ENCODE measurements at regions not wholly inside any gene's neighbourhood (a gene's known extent, or its start where the extent isn't known, plus 50 kb on each side); places are given as distances from the start of the nearest gene placed in this dataset.

DNA sequence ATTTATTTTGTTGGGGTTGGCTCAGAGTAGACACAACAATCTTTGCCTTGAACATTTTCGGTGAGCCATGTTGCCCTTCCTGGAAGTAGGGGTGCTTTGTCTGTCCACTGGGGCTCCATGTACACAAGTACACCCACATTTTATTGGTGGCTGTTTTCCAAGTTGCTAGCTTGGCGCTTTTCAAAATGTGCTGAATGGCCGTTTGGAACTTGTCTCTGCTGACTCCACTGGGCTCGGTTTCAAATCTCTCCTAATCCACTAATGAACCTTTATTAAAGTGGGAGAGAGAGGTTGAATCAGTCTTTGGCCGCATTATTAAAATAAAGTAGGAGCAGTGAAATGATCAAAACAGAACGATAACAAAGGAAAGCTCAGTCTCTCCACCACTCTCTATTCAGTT is 64.6 kb upstream of the TAF11L2 start:
- DNase-seq: no peak

DNA sequence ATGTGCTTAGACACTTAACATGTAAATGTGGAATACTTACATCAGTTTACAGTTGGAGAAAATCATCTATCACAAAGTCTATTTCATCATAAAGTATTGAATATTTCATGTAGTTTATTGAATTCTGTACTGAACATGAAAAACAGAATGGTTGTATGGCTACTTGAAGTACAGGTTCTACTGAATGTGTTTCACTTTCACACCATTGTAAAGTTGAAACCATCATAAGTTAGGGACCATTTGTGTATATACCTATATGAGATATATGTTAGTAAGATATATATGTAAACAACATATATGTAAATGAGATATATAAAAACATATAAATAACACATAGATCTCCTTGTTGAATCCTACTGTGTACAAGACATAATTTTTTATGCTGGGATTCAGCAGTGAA is 63.0 kb upstream of the TAF11L2 start:
- DNase-seq: no peak

DNA sequence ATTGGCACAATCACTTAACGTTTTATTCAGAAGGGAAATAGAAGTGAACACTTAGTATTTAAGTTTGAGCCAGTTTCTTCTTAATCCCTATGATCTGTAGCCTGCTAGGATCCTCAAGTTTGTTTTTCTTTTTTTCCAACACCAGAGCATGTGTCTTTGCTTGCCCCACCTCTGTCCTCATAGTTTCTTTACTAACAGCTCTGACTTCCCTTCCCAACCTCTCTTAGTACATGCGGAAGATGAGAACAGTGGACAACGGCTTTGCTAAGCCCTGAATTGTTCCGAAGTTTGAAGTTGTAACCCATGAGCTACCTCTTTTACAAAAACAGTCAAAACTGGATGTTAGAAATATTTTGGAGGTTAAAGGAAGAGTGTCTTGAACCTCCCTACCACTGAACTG is 61.7 kb upstream of the TAF11L2 start:
- no peak for DNase-seq

DNA sequence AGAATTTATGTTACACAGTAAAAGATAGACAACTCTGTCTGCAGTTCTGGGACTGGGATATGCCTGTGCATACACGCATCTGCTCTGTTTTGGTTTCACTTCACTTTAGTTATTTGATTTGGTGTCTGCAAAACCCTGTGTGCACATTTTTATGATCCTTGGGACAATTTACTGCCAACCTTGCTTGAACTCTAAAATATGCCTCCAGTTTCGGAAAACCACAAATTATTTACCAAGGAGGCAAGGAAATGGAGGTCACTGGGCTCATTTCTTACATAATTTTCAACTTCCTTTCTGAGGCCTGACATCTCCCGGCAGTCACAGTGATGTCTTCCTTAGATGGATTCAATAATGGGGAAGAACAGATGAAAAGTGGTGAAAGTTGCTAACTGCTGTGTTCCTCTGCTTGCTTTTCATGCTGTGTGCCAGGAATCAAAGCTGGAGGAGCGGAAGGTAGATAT is 61.2 kb upstream of the TAF11L2 start:
- peak; percentile 24 for DNase-seq

GRCh38 chr5:17438027-17438426 is 60.0 kb upstream of the TAF11L2 start:
- DNase-seq: no peak

DNA sequence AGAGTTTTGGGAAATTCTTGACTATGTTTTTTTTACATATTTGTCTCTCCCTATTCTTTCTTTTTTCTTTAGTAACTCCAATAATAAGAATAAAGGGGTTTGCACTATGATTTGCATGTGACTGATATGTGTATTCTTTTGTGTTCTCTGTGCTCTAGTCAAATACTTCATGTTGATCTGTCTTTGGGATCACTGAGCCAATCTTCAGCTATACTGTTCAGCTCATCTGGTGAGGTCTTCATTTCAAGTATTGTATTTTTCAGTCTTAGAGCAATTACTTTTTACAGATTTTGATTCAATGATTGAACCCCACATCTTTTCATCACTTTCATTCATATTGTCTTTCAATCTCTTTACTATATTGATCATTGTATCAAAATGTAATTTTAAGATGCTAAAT is 58.1 kb upstream of the TAF11L2 start:
- DNase-seq: no peak

GRCh38 chr5:17440766-17441165 is 57.3 kb upstream of the TAF11L2 start:
- no peak for DNase-seq

DNA sequence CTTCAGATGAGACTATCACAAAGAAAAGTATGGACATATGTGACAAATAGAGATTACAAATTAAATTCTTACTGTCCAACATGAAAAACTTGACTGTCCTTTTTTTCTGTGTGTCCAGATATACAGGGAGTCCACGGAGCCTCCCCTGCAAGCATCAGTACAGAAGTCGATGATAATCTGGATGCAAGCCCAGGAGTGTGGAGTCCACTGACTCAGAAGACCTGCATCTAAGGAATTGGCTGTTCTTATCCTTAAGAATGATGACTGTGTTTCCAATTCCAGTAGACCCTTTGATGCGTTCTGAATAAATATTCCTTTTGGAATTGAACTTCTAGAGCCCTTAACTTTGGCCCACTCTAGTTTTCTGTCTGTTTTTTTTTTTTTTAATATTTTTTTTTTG is 56.7 kb upstream of the TAF11L2 start:
- DNase-seq: no peak

GRCh38 chr5:17443333-17444130 is 54.5 kb upstream of the TAF11L2 start:
- DNase-seq: no peak

GRCh38 chr5:17444496-17444895 is 53.5 kb upstream of the TAF11L2 start:
- no peak for DNase-seq

DNA sequence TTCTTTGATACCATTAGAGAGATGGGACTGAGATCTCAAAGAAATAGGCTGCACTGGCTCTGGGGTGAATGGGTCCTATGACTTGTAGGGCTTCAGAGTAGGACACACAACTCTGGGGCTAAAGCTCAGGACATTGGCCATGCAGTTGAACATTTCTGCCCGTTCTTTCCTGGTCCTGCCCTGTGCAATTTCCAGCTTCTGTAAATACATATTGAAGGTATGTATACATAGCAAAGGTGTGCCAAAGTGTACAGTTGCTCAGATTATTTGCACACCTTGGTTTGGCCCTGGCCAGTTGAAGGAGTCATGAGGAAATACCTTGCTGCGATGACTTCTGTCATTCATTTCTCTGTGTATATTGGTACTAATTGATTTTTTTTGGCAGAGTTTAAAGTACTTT is 52.8 kb upstream of the TAF11L2 start:
- DNase-seq: no peak

Measured in KG1 (cell line).